WTC11 (cell line): ENCODE measurements at regions not wholly inside any gene's neighbourhood (a gene's known extent, or its start where the extent isn't known, plus 50 kb on each side); places are given as distances from the start of the nearest gene placed in this dataset.
"Not testable (repeated sequence)": the region's sequence is repeated elsewhere in the genome, so short reads cannot be mapped to it uniquely, and the experiment has no call there.

ENCODE experiments used
- AFF4 ChIP-seq: sonication (generic); formaldehyde crosslinking; IDR thresholded peaks from 2 replicates; pipeline ENCODE4 v1.8.1; 2023; ENCODE audit warnings: mild to moderate bottlenecking, missing genetic modification reagents, borderline replicate concordance
- CTCF ChIP-seq: fragments of 200-600 bp; IDR thresholded peaks from 2 replicates; pipeline ENCODE4 v1.8.0; 2022; ENCODE audit warnings: antibody characterized with exemption
- ELF4 ChIP-seq: sonication (generic); formaldehyde crosslinking; IDR thresholded peaks from 2 replicates; pipeline ENCODE4 v1.8.1; 2022; ENCODE audit warnings: low read depth, mild to moderate bottlenecking, moderate library complexity, missing genetic modification reagents
- IRF1 ChIP-seq: sonication (generic); formaldehyde crosslinking; IDR thresholded peaks from 2 replicates; pipeline ENCODE4 v1.8.0; 2023; ENCODE audit warnings: missing genetic modification reagents
- MAX ChIP-seq: sonication (generic); formaldehyde crosslinking; IDR thresholded peaks from 2 replicates; pipeline ENCODE4 v1.8.0; 2022; ENCODE audit warnings: mild to moderate bottlenecking, missing genetic modification reagents
- NR3C1 ChIP-seq: sonication (generic); formaldehyde crosslinking; conservative IDR thresholded peaks from 2 replicates; pipeline ENCODE4 v1.8.1; 2023; ENCODE audit warnings: low read depth, mild to moderate bottlenecking, missing genetic modification reagents
- ZNF232 ChIP-seq: sonication (generic); formaldehyde crosslinking; IDR thresholded peaks from 2 replicates; pipeline ENCODE4 v1.8.0; 2022; ENCODE audit warnings: mild to moderate bottlenecking, missing genetic modification reagents
- ZNF317 ChIP-seq: sonication (generic); formaldehyde crosslinking; IDR thresholded peaks from 2 replicates; pipeline ENCODE4 v1.8.1; 2023; ENCODE audit warnings: low read depth, mild to moderate bottlenecking, moderate library complexity, missing genetic modification reagents, borderline replicate concordance

GRCh38 chr1:120609834-120610233 is 113.9 kb upstream of the NBPF26 start:
- not testable (repeated sequence) for TF ChIP-seq CTCF; ELF4; AFF4 (CRISPR knock-in tag); MAX (CRISPR knock-in tag); ZNF232; NR3C1 (CRISPR knock-in tag); IRF1; ZNF317 (CRISPR knock-in tag)
